Hepatic stellate cell (primary cell): ENCODE measurements at regions not wholly inside any gene's neighbourhood (a gene's known extent, or its start where the extent isn't known, plus 50 kb on each side); places are given as distances from the start of the nearest gene placed in this dataset.

Source experiments
- DNase-seq: peaks from one replicate; pipeline ENCODE4 v3.0.0; 2011; ENCODE audit warnings: low spot score

GRCh38 chr17:77725846-77726245 lies 232.7 kb upstream of the TNRC6C start:
- no peak for DNase-seq

- DNase-seq: no peak
These were observed 231.9 kb upstream of the TNRC6C start for GRCh38 chr17:77726549-77727006.

- DNase-seq: no peak
These were observed 231.4 kb upstream of the TNRC6C start for GRCh38 chr17:77727037-77727615.

DNA sequence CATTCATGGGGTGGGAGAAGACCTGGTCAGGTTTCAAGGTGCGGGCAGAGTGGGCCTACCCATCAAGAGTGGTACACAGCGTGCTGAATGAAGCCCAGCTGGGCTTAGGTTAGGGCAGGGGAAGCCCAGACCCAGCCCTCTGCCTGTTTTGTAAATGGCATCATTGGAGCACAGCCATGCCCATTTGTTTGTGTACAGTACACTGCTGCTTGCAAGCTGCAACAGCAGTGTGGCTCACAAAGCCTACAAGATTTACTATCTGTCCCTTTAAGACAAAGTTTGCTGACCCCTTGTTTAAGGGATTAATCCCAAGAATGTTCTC lies 230.1 kb upstream of the TNRC6C start:
- no peak for DNase-seq

- no peak for DNase-seq
These were observed 229.6 kb upstream of the TNRC6C start for GRCh38 chr17:77728871-77729270.

DNA sequence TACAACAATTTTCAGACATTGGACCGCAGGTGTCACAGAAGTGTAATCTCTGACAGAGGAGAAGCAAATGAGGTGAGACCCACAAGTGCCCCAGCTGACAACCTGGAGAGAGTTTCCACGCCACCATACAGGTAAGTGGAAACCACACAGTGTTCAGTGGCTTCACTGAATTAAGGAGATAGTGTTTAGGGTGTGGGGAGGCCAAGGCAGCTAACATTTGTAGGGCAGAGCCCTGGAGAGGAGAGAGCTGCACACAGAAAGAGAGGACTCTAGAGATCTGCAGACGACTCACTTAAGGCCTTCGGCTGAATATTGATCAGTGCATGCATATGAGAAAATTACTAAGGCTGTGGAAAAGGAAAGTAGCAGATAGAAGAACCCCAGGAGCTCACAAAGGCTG lies 228.9 kb upstream of the TNRC6C start:
- no peak for DNase-seq

DNA sequence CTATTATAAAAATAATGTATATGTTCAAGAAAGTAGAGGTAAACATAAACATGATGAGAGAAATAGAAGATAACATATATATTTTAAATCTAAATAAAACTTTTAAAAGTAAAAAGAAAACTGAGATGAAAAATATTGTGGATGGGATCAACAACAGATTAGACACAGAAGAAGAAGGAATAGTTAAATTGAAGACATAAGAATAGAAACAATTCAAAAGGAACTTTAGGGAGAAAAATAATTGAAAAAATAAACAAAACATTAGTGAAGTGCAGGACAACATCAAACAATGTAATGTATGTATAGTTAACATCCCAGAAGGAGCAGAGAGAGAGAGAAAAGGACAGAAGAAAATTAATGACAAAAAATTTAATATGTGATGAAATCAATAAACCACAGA lies 228.1 kb upstream of the TNRC6C start:
- no peak for DNase-seq

- no peak for DNase-seq
These were observed 224.8 kb upstream of the TNRC6C start for GRCh38 chr17:77733576-77734296.

- peak; percentile 37 for DNase-seq
These were observed 224.0 kb upstream of the TNRC6C start for GRCh38 chr17:77734371-77735080.

DNA sequence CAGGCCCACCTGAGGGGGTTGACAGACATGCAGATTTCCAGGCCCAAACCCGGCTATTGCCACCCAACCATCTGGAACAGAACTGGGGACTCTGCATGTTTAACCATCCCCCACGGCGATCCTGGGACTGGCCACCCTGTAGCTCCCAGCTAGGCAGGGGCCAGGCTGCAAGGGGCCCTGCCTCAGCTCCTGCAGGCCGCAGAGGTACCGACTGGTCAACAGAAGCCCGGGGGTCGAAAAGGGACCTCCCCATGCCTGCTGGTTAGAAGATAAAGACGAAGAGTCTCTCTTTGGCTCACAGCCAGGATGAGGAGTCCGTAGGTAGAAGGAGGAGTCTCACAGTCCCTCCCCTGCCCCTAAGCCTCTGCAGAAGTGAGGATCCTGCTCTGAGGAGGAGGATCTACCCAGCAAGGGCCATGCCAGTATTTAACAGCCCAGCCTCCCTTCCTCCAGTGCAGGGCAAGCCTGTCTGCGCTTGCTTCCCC lies 223.4 kb upstream of the TNRC6C start:
- no peak for DNase-seq

- DNase-seq: no peak
These were observed 222.8 kb upstream of the TNRC6C start for GRCh38 chr17:77735566-77736198.

GRCh38 chr17:77736199-77736585 lies 222.3 kb upstream of the TNRC6C start:
- DNase-seq: no peak

GRCh38 chr17:77736721-77737120 lies 221.8 kb upstream of the TNRC6C start:
- no peak for DNase-seq

GRCh38 chr17:77737442-77738265 lies 220.8 kb upstream of the TNRC6C start:
- DNase-seq: no peak

GRCh38 chr17:77738751-77739531 lies 219.6 kb upstream of the TNRC6C start:
- no peak for DNase-seq

DNA sequence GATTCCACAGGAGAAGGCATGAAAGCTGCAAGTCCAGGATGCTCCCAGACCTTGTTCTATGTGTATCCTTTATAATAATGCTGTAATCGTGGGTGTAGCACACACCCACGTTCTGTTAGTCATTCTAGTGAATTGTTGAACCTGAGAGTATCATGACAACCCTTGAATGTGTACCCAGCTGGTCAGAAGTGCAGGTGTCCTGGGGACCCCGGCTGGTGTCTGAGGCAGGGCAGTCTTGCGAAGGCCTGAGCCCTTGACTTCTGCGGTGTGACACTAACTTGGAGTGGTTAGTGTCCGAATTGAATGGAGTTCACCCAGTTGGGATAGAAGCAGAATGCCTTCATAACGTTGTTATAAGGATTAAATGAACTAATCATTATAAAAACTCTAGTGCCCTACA lies 218.0 kb upstream of the TNRC6C start:
- DNase-seq: no peak

- DNase-seq: no peak
These were observed 217.4 kb upstream of the TNRC6C start for GRCh38 chr17:77741109-77741508.

DNA sequence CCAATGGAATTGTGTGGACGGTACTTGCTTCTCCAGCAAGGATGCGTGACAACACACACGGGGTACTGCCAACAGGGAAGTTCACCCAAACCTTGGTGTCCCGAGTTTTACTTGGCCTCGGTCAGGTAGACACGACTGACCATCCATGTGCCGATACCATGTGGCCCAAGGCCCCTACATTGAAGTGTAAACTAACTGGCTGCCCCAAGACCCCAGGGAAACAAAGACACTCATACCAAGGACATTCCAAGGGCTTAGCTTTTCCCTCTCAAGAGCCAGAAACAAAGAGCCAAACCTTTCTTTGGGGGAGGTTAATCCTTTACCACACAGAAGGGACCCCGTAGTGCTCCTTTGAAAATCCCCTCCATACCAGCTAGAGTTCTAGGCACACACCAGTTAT lies 215.9 kb upstream of the TNRC6C start:
- no peak for DNase-seq

DNA sequence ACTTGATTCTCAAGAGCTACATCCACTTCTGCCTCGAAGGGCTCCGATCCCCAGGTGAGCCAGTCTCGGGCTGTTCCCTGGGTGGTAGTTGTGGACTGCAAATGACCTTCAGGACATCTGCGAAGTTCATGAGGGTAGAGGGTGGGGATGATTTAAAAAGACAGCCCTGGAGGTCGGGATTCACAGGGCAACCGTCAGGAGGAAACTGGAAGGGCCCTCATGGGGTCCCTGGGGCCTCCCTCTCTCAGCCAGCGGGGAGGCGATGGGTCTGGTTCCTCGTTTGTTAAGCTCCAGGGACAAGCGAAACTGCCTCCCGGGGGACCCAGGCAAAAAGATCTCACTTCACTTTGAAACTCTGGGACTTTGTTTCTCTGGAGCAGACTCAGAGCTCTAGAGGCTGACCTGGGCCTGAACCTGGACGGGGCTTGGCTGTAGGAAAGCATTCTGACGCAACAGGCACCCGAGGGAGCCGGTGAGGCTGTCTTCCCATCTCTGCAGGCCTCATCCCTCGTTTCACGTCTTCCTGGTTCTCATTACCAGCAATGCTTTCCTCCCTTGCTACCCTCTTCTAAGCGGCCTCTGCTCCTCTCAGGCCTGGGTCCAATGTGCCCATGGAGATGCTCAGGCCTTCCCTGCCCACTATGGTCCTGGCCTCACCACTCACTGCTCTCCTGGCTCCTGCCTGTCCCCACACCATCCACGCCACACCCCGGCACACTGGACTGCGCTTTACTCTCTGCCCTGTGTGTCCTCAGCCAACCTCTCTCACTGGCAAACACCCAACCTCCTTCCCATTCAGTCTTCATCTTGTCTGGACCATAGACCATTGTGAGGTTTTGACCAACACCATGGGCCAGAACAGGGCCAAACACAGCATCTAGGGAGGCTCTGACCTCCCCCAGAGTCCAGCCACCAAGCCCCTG lies 214.2 kb upstream of the TNRC6C start:
- no peak for DNase-seq

GRCh38 chr17:77745702-77746101 lies 212.8 kb upstream of the TNRC6C start:
- DNase-seq: no peak
